ENCODE measurements at regions not wholly inside any gene's neighbourhood (a gene's known extent, or its start where the extent isn't known, plus 50 kb on each side); places are given as distances from the start of the nearest gene placed in this dataset.

DNA sequence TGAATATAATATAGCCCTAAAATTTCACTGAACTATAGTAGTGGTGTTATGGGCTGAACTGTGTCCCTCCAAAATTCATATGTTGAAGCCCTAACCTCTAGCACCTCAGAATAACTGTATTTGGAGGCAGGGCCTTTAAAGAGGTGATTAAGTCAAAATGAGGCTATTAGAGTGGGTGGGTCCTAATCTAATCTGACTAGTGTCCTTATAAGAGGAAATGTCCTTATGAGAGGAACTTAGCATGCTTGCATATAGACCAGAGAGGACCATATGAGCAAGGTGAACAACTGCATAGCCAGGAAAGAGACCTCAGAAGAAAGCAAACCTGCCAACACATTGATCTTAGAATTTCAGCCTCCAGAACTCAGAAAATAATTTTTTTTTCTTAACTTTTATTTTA is 238.4 kb downstream of the ZEB2 start:
- TF ChIP-seq, protein P1, sequence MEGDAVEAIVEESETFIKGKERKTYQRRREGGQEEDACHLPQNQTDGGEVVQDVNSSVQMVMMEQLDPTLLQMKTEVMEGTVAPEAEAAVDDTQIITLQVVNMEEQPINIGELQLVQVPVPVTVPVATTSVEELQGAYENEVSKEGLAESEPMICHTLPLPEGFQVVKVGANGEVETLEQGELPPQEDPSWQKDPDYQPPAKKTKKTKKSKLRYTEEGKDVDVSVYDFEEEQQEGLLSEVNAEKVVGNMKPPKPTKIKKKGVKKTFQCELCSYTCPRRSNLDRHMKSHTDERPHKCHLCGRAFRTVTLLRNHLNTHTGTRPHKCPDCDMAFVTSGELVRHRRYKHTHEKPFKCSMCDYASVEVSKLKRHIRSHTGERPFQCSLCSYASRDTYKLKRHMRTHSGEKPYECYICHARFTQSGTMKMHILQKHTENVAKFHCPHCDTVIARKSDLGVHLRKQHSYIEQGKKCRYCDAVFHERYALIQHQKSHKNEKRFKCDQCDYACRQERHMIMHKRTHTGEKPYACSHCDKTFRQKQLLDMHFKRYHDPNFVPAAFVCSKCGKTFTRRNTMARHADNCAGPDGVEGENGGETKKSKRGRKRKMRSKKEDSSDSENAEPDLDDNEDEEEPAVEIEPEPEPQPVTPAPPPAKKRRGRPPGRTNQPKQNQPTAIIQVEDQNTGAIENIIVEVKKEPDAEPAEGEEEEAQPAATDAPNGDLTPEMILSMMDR (conservative IDR thresholded peaks at IDR 0.05; ENCODE audit: low read depth, low read length) = no peak
- TF ChIP-seq EZH2 (IDR thresholded peaks at IDR 0.05; ENCODE audit: low read length, unreplicated experiment) = no peak

Measured in PC-3 (cell line).